Sigmoid colon (tissue), 4 donors: ENCODE measurements at regions not wholly inside any gene's neighbourhood (a gene's known extent, or its start where the extent isn't known, plus 50 kb on each side); places are given as distances from the start of the nearest gene placed in this dataset.

Experiments
- EP300 ChIP-seq, 4 donors: sonication (generic); formaldehyde crosslinking; IDR thresholded peaks; one replicate each; pipeline ENCODE4 v1.6.1; 2017; ENCODE audit warnings: antibody characterized with exemption in 4 of 4
- POLR2A ChIP-seq, 2 donors: fragments of 450-650 bp; IDR thresholded peaks; one replicate each; pipeline ENCODE4 v1.6.1; 2016; ENCODE audit warnings: antibody characterized with exemption in 2 of 2, mild to moderate bottlenecking in 2 of 2, moderate library complexity in 2 of 2
- TF ChIP-seq, protein P1 (sequence below), 4 experiments: fragments of 450-650 bp in 3 of 4; fragments of 200-600 bp in 1 of 4; IDR thresholded peaks; one replicate each; pipeline ENCODE4 v1.5.1; 2016 to 2019; ENCODE audit warnings: antibody characterized with exemption in 4 of 4, mild to moderate bottlenecking in 3 of 4, moderate library complexity in 2 of 4

GRCh38 chr9:17936365-17936764, 357.5 kb downstream of the SH3GL2 start:
- TF ChIP-seq, protein P1, sequence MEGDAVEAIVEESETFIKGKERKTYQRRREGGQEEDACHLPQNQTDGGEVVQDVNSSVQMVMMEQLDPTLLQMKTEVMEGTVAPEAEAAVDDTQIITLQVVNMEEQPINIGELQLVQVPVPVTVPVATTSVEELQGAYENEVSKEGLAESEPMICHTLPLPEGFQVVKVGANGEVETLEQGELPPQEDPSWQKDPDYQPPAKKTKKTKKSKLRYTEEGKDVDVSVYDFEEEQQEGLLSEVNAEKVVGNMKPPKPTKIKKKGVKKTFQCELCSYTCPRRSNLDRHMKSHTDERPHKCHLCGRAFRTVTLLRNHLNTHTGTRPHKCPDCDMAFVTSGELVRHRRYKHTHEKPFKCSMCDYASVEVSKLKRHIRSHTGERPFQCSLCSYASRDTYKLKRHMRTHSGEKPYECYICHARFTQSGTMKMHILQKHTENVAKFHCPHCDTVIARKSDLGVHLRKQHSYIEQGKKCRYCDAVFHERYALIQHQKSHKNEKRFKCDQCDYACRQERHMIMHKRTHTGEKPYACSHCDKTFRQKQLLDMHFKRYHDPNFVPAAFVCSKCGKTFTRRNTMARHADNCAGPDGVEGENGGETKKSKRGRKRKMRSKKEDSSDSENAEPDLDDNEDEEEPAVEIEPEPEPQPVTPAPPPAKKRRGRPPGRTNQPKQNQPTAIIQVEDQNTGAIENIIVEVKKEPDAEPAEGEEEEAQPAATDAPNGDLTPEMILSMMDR (IDR thresholded peaks at IDR 0.05) = no peak
- no peak for TF ChIP-seq POLR2A (IDR thresholded peaks at IDR 0.05)
- no peak for TF ChIP-seq EP300 (IDR thresholded peaks at IDR 0.05)
